ENCODE measurements at regions not wholly inside any gene's neighbourhood (a gene's known extent, or its start where the extent isn't known, plus 50 kb on each side); places are given as distances from the start of the nearest gene placed in this dataset.

DNA sequence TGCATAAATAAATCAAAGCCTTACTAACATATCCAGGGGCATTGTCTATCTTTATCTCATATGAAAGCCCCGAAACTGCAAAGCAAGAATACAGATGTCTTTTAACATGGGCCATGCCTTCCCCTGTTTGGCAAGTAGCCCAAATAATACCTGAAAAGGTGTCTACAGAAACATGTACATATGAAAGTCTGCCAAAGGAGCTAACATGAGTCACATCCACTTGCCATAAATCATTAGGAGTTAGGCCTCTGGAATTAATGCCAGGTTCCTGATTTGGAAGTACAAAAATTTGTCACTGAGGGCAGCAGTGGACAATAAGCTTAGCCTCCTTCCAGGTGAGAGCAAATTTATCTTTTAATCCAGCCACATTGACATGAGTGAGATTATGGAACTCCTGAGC lies 85.5 kb upstream of the PGR start:
- Histone ChIP-seq H3K27ac (ENCODE audit: low read length) (no peak overlapping the region), H3K9ac (ENCODE audit: low read length) (no peak overlapping the region), H3K4me3 (ENCODE audit: low read length) (no peak overlapping the region), H3K79me2 (ENCODE audit: low read length) (no peaks in the 10 kb centered on the region), H3K4me1 (ENCODE audit: low read length) (no peaks in the 10 kb centered on the region), H3K9me3 (ENCODE audit: insufficient read depth, low read length) (no peaks in the 10 kb centered on the region), H3K36me3 (replicated peaks; ENCODE audit: low read depth, low read length) (no peaks in the 10 kb centered on the region), H3K27me3 (ENCODE audit: low read depth, low read length) (no peaks in the 10 kb centered on the region), H4K20me1 (ENCODE audit: insufficient read depth, low read length) (no peaks in the 10 kb centered on the region), H3K4me2 (ENCODE audit: low read length) (no peak overlapping the region), H2AFZ (ENCODE audit: low read depth, low read length) (no peak overlapping the region)
- TF ChIP-seq EZH2phosphoT487 (IDR thresholded peaks at IDR 0.05; ENCODE audit: low read depth) (no peak), CTCF (IDR thresholded peaks at IDR 0.05; ENCODE audit: low read depth, low read length) (no peak)

DNA sequence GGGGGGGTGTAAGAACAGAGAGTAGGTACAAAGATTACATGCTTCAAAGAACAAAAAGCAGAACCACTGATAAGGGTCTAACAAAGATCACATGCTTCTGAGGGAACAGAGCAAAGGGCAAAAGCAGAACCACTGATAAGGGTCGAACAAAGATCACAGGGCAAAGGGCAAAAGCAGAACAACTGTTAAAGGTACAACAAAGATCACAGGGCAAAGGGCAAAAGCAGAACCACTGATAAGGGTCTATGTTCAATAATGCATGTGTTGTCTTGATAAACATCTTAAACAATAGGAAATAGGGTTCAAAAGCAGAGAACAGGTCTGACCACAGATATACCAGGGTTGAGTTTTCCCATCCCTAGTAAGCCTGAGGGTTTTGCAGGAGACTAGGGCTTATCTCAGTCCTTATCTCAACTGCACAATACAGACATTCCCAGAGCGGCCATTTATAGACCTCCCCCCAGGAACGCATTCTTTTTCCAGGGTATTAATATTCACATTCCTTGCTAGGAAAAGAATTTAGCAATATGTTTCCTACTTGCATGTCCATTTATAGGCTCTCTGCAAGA lies 81.9 kb upstream of the PGR start:
- Histone ChIP-seq H2AFZ (ENCODE audit: low read depth, low read length) (no peak overlapping the region), H3K9me3 (ENCODE audit: insufficient read depth, low read length) (no peaks in the 10 kb centered on the region), H3K27ac (ENCODE audit: low read length) (no peak overlapping the region), H3K4me1 (ENCODE audit: low read length) (no peaks in the 10 kb centered on the region), H3K27me3 (ENCODE audit: low read depth, low read length) (no peaks in the 10 kb centered on the region), H3K36me3 (replicated peaks; ENCODE audit: low read depth, low read length) (no peaks in the 10 kb centered on the region), H3K4me3 (ENCODE audit: low read length) (no peak overlapping the region), H3K4me2 (ENCODE audit: low read length) (no peak overlapping the region), H3K79me2 (ENCODE audit: low read length) (no peaks in the 10 kb centered on the region), H3K9ac (ENCODE audit: low read length) (no peak overlapping the region), H4K20me1 (ENCODE audit: insufficient read depth, low read length) (no peaks in the 10 kb centered on the region)
- TF ChIP-seq CTCF (IDR thresholded peaks at IDR 0.05; ENCODE audit: low read depth, low read length) (no peak), EZH2phosphoT487 (IDR thresholded peaks at IDR 0.05; ENCODE audit: low read depth) (no peak)

- H3K9me3 ChIP-seq (ENCODE audit: insufficient read depth, low read length): no peaks in the 10 kb centered on the region
- H3K4me2 ChIP-seq (ENCODE audit: low read length): no peak overlapping the region
- H3K9ac ChIP-seq (ENCODE audit: low read length): no peak overlapping the region
- no peak overlapping the region for H2AFZ ChIP-seq (ENCODE audit: low read depth, low read length)
- no peaks in the 10 kb centered on the region for H3K79me2 ChIP-seq (ENCODE audit: low read length)
- H3K27me3 ChIP-seq (ENCODE audit: low read depth, low read length): no peaks in the 10 kb centered on the region
- H3K27ac ChIP-seq (ENCODE audit: low read length): no peak overlapping the region
- H3K36me3 ChIP-seq (replicated peaks; ENCODE audit: low read depth, low read length): no peaks in the 10 kb centered on the region
- H3K4me1 ChIP-seq (ENCODE audit: low read length): peaks cover 3% of the 10 kb centered on the region; the same call in 1 of the 2 replicates
- TF ChIP-seq EZH2phosphoT487 (IDR thresholded peaks at IDR 0.05; ENCODE audit: low read depth) (no peak), CTCF (IDR thresholded peaks at IDR 0.05; ENCODE audit: low read depth, low read length) (no peak)
- H4K20me1 ChIP-seq (ENCODE audit: insufficient read depth, low read length): no peaks in the 10 kb centered on the region
- no peak overlapping the region for H3K4me3 ChIP-seq (ENCODE audit: low read length)
Measured at GRCh38 chr11:101202614-101203013, 73.0 kb upstream of the PGR start.

- peaks cover 3% of the 10 kb centered on the region; the same call in 1 of the 2 replicates for H3K4me1 ChIP-seq (ENCODE audit: low read length)
- H3K4me3 ChIP-seq (ENCODE audit: low read length): no peak overlapping the region
- H3K4me2 ChIP-seq (ENCODE audit: low read length): no peak overlapping the region
- TF ChIP-seq EZH2phosphoT487 (IDR thresholded peaks at IDR 0.05; ENCODE audit: low read depth) (no peak), CTCF (IDR thresholded peaks at IDR 0.05; ENCODE audit: low read depth, low read length) (no peak)
- H2AFZ ChIP-seq (ENCODE audit: low read depth, low read length): no peak overlapping the region
- no peaks in the 10 kb centered on the region for H3K9me3 ChIP-seq (ENCODE audit: insufficient read depth, low read length)
- H3K9ac ChIP-seq (ENCODE audit: low read length): no peak overlapping the region
- H3K27ac ChIP-seq (ENCODE audit: low read length): no peak overlapping the region
- H3K79me2 ChIP-seq (ENCODE audit: low read length): no peaks in the 10 kb centered on the region
- H3K27me3 ChIP-seq (ENCODE audit: low read depth, low read length): no peaks in the 10 kb centered on the region
- no peaks in the 10 kb centered on the region for H3K36me3 ChIP-seq (replicated peaks; ENCODE audit: low read depth, low read length)
- no peaks in the 10 kb centered on the region for H4K20me1 ChIP-seq (ENCODE audit: insufficient read depth, low read length)
Measured at GRCh38 chr11:101199416-101199815, 69.8 kb upstream of the PGR start.
